ENCODE measurements at regions not wholly inside any gene's neighbourhood (a gene's known extent, or its start where the extent isn't known, plus 50 kb on each side); places are given as distances from the start of the nearest gene placed in this dataset.

- POLR2A ChIA-PET: no interaction called here
- H3K27ac ChIP-seq (ENCODE audit: insufficient read depth, low read depth, low read length): no peak overlapping the region
- H4K20me1 ChIP-seq (replicated peaks; ENCODE audit: control insufficient read depth, extremely low read depth, insufficient read depth, low read length): no peaks in the 10 kb centered on the region
- no peaks in the 10 kb centered on the region for H3K36me3 ChIP-seq (ENCODE audit: control insufficient read depth in 2 of 2, extremely low read depth in 1 of 2, insufficient read depth in 2 of 2, low read length in 2 of 2)
- no peak overlapping the region for H3K4me2 ChIP-seq (ENCODE audit: insufficient read depth, low read length)
- no peak for TF ChIP-seq MYC (IDR thresholded peaks at IDR 0.05; ENCODE audit: low read depth, low read length)
- TF ChIP-seq GATA2 (IDR thresholded peaks at IDR 0.05; ENCODE audit: insufficient read depth, insufficient read length, low read depth, low read length): no peak
- no peak for TF ChIP-seq POLR2A (IDR thresholded peaks at IDR 0.05; ENCODE audit: low read depth, low read length)
- no peak for TF ChIP-seq JUN (IDR thresholded peaks at IDR 0.05; ENCODE audit: borderline replicate concordance, insufficient read depth, insufficient read length, low read depth)
- no peak for TF ChIP-seq FOS (IDR thresholded peaks at IDR 0.05; ENCODE audit: borderline replicate concordance, insufficient read depth, low read length)
- no peak for TF ChIP-seq CTCF (IDR thresholded peaks at IDR 0.05; ENCODE audit: extremely low read depth in 1 of 2, insufficient read depth in 1 of 2, low read depth in 1 of 2, low read length in 2 of 2)
- TF ChIP-seq POLR2AphosphoS5 (IDR thresholded peaks at IDR 0.05; ENCODE audit: insufficient read depth, low read depth, low read length): no peak
- no peak for TF ChIP-seq EZH2 (IDR thresholded peaks at IDR 0.05; ENCODE audit: borderline replicate concordance, low read depth, low read length, severe bottlenecking)
- no peaks in the 10 kb centered on the region for H3K9me1 ChIP-seq (replicated peaks; ENCODE audit: control insufficient read depth, extremely low read depth, insufficient read depth, low read length)
- dilution Hi-C loops (cut with MboI; ENCODE audit: extremely low pct_ligation_motif_present, low sequenced_read_pairs) (no loop called here), intact Hi-C loops (cut with micrococcal nuclease) (no loop called here)
- no TSS peak for BruUV-seq (replicated peaks)
- H3K79me2 ChIP-seq (ENCODE audit: control insufficient read depth, insufficient read depth, low read length): no peaks in the 10 kb centered on the region
- H3K9me3 ChIP-seq (replicated peaks; ENCODE audit: control insufficient read depth, insufficient read depth, low read length): no peaks in the 10 kb centered on the region
- DNase-seq (ENCODE audit: low read depth, low spot score): no peak
- FAIRE-seq: no peak
- H2AFZ ChIP-seq (ENCODE audit: low read depth, low read length): no peak overlapping the region
- H3K4me3 ChIP-seq (replicated peaks in 1 of 3; ENCODE audit: insufficient read depth in 1 of 3, low read depth in 1 of 3, low read length in 3 of 3): no peak overlapping the region
- H3K27me3 ChIP-seq (ENCODE audit: control insufficient read depth in 2 of 2, insufficient read depth in 2 of 2, low read length in 2 of 2): peaks cover 11 to 16% of the 10 kb centered on the region in 2 experiments
- H3K9ac ChIP-seq (replicated peaks; ENCODE audit: extremely low read depth, insufficient read depth, low read length): no peak overlapping the region
- CTCF ChIA-PET: interaction anchor here (1.7 kb wide), 1 partner anchor 12 kb away, joined by 4 read pairs; no protein-coding TSS in a partner anchor
- no peaks in the 10 kb centered on the region for H3K4me1 ChIP-seq (ENCODE audit: control insufficient read depth, extremely low read depth, insufficient read depth, low read length)
These were observed 467.3 kb downstream of the ENC1 start for GRCh38 chr5:74173241-74173640.

All from endothelial cell of umbilical vein (primary cell).